ENCODE measurements at regions not wholly inside any gene's neighbourhood (a gene's known extent, or its start where the extent isn't known, plus 50 kb on each side); places are given as distances from the start of the nearest gene placed in this dataset.

DNA sequence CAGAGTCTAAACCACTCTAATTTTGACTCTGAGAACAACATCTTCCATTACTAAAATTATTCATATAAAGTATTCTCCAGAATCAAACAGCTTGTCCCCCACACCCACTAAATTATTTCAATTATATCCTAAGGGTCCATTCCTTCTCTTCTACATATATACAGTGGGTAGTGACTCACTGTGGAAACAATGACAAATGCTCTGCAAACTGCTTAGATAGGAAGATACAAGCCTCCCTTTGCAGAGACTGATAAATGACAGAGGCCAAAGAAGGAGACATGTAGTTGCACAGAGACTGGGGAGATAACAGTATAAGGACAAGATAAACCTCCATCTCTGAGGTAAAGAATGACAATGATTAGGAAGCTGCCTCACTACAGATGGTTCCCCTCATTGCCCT is 1087.4 kb downstream of the AGBL1 start (continued):
- TF ChIP-seq, protein P1, sequence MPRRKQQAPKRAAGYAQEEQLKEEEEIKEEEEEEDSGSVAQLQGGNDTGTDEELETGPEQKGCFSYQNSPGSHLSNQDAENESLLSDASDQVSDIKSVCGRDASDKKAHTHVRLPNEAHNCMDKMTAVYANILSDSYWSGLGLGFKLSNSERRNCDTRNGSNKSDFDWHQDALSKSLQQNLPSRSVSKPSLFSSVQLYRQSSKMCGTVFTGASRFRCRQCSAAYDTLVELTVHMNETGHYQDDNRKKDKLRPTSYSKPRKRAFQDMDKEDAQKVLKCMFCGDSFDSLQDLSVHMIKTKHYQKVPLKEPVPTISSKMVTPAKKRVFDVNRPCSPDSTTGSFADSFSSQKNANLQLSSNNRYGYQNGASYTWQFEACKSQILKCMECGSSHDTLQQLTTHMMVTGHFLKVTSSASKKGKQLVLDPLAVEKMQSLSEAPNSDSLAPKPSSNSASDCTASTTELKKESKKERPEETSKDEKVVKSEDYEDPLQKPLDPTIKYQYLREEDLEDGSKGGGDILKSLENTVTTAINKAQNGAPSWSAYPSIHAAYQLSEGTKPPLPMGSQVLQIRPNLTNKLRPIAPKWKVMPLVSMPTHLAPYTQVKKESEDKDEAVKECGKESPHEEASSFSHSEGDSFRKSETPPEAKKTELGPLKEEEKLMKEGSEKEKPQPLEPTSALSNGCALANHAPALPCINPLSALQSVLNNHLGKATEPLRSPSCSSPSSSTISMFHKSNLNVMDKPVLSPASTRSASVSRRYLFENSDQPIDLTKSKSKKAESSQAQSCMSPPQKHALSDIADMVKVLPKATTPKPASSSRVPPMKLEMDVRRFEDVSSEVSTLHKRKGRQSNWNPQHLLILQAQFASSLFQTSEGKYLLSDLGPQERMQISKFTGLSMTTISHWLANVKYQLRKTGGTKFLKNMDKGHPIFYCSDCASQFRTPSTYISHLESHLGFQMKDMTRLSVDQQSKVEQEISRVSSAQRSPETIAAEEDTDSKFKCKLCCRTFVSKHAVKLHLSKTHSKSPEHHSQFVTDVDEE (CRISPR knock-in tag; IDR thresholded peaks at IDR 0.05): no peak
- no peak for TF ChIP-seq ZNF8 (CRISPR knock-in tag; IDR thresholded peaks at IDR 0.05)
- TF ChIP-seq CSDC2 (CRISPR knock-in tag; IDR thresholded peaks at IDR 0.05): no peak
- no peak for TF ChIP-seq RARB (CRISPR knock-in tag; IDR thresholded peaks at IDR 0.05)
- TF ChIP-seq TOX (CRISPR knock-in tag; IDR thresholded peaks at IDR 0.05; ENCODE audit: borderline replicate concordance): no peak

DNA sequence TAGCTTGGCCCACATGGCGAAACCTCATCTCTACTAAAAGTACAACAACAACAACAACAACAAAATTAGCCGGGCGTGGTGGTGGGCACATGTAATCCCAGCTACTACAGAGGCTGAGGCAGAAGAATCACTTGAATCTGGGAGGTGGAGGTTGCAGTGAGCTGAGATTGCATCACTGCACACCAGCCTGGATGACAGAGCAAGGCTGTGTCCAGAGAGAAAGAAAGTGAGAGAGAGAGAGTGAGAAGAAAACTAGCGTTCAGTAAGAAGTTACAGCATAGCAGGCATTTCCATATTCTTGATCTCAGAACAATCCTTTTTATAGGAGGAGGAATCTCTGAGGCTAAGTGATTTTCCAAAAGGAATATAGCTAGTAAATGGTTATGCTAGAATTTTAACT is 1076.1 kb downstream of the AGBL1 start:
- ATAC-seq: no peak
- no peak for TF ChIP-seq SNAI2 (CRISPR knock-in tag; IDR thresholded peaks at IDR 0.05)
- no peak for TF ChIP-seq ZNF8 (CRISPR knock-in tag; IDR thresholded peaks at IDR 0.05)
- no peak for TF ChIP-seq ARNTL (CRISPR knock-in tag; IDR thresholded peaks at IDR 0.05; ENCODE audit: borderline replicate concordance, low read depth)
- TF ChIP-seq, protein P2, sequence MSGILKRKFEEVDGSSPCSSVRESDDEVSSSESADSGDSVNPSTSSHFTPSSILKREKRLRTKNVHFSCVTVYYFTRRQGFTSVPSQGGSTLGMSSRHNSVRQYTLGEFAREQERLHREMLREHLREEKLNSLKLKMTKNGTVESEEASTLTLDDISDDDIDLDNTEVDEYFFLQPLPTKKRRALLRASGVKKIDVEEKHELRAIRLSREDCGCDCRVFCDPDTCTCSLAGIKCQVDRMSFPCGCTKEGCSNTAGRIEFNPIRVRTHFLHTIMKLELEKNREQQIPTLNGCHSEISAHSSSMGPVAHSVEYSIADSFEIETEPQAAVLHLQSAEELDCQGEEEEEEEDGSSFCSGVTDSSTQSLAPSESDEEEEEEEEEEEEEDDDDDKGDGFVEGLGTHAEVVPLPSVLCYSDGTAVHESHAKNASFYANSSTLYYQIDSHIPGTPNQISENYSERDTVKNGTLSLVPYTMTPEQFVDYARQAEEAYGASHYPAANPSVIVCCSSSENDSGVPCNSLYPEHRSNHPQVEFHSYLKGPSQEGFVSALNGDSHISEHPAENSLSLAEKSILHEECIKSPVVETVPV (CRISPR knock-in tag; IDR thresholded peaks at IDR 0.05): no peak
- no peak for TF ChIP-seq ZNF70 (CRISPR knock-in tag; IDR thresholded peaks at IDR 0.05)
- TF ChIP-seq ZFP3 (CRISPR knock-in tag; IDR thresholded peaks at IDR 0.05): no peak
- no peak for TF ChIP-seq RARB (CRISPR knock-in tag; IDR thresholded peaks at IDR 0.05)
- TF ChIP-seq OSR1 (CRISPR knock-in tag; IDR thresholded peaks at IDR 0.05): no peak
- TF ChIP-seq, protein P3, sequence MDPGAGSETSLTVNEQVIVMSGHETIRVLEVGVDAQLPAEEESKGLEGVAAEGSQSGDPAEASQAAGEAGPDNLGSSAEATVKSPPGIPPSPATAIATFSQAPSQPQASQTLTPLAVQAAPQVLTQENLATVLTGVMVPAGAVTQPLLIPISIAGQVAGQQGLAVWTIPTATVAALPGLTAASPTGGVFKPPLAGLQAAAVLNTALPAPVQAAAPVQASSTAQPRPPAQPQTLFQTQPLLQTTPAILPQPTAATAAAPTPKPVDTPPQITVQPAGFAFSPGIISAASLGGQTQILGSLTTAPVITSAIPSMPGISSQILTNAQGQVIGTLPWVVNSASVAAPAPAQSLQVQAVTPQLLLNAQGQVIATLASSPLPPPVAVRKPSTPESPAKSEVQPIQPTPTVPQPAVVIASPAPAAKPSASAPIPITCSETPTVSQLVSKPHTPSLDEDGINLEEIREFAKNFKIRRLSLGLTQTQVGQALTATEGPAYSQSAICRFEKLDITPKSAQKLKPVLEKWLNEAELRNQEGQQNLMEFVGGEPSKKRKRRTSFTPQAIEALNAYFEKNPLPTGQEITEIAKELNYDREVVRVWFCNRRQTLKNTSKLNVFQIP (CRISPR knock-in tag; IDR thresholded peaks at IDR 0.05; ENCODE audit: borderline replicate concordance, low read depth): no peak
- no peak for TF ChIP-seq TOX (CRISPR knock-in tag; IDR thresholded peaks at IDR 0.05; ENCODE audit: borderline replicate concordance)
- no peak for TF ChIP-seq BACH2 (CRISPR knock-in tag; IDR thresholded peaks at IDR 0.05; ENCODE audit: borderline replicate concordance)
- no peak for TF ChIP-seq TCF4 (CRISPR knock-in tag; IDR thresholded peaks at IDR 0.05; ENCODE audit: borderline replicate concordance)
- no peak for TF ChIP-seq ZNF565 (CRISPR knock-in tag; conservative IDR thresholded peaks at IDR 0.05; ENCODE audit: low read depth)
- TF ChIP-seq, protein P4, sequence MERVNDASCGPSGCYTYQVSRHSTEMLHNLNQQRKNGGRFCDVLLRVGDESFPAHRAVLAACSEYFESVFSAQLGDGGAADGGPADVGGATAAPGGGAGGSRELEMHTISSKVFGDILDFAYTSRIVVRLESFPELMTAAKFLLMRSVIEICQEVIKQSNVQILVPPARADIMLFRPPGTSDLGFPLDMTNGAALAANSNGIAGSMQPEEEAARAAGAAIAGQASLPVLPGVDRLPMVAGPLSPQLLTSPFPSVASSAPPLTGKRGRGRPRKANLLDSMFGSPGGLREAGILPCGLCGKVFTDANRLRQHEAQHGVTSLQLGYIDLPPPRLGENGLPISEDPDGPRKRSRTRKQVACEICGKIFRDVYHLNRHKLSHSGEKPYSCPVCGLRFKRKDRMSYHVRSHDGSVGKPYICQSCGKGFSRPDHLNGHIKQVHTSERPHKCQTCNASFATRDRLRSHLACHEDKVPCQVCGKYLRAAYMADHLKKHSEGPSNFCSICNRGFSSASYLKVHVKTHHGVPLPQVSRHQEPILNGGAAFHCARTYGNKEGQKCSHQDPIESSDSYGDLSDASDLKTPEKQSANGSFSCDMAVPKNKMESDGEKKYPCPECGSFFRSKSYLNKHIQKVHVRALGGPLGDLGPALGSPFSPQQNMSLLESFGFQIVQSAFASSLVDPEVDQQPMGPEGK (CRISPR knock-in tag; IDR thresholded peaks at IDR 0.05; ENCODE audit: borderline replicate concordance): no peak
- TF ChIP-seq CSDC2 (CRISPR knock-in tag; IDR thresholded peaks at IDR 0.05): no peak
- no peak for TF ChIP-seq PPARA (CRISPR knock-in tag; IDR thresholded peaks at IDR 0.05; ENCODE audit: borderline replicate concordance)
- TF ChIP-seq, protein P5, sequence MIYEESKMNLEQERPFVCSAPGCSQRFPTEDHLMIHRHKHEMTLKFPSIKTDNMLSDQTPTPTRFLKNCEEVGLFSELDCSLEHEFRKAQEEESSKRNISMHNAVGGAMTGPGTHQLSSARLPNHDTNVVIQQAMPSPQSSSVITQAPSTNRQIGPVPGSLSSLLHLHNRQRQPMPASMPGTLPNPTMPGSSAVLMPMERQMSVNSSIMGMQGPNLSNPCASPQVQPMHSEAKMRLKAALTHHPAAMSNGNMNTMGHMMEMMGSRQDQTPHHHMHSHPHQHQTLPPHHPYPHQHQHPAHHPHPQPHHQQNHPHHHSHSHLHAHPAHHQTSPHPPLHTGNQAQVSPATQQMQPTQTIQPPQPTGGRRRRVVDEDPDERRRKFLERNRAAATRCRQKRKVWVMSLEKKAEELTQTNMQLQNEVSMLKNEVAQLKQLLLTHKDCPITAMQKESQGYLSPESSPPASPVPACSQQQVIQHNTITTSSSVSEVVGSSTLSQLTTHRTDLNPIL (CRISPR knock-in tag; IDR thresholded peaks at IDR 0.05; ENCODE audit: low read depth): no peak

DNA sequence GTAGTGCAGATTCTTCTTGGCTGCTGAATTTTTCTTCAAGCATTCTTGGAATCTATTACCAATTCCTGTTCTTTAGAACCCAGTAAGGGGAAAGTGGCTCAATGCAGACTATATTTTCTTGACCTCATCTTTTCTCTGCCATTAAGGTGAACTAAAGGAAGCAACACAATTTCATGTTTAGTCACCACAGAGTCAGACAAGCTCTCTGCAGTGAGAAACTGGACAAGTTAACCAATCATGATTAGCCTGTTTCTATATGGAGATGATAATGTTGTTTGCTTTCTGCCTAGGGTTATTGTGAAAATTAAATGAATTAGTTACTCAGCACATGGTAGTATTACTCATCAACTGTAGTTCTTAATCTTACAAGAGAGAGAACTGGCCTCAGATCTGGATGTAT is 1075.1 kb downstream of the AGBL1 start:
- TF ChIP-seq ESRRG (CRISPR knock-in tag; IDR thresholded peaks at IDR 0.05) (no peak), SNAI2 (CRISPR knock-in tag; IDR thresholded peaks at IDR 0.05) (no peak), OSR1 (CRISPR knock-in tag; IDR thresholded peaks at IDR 0.05) (no peak), ZNF8 (CRISPR knock-in tag; IDR thresholded peaks at IDR 0.05) (no peak), TOX (CRISPR knock-in tag; IDR thresholded peaks at IDR 0.05; ENCODE audit: borderline replicate concordance) (no peak), ZFP30 (CRISPR knock-in tag; IDR thresholded peaks at IDR 0.05) (no peak), GLIS3 (CRISPR knock-in tag; IDR thresholded peaks at IDR 0.05) (no peak), BACH2 (CRISPR knock-in tag; IDR thresholded peaks at IDR 0.05; ENCODE audit: borderline replicate concordance) (no peak), TCF4 (CRISPR knock-in tag; IDR thresholded peaks at IDR 0.05; ENCODE audit: borderline replicate concordance) (no peak)
- TF ChIP-seq, protein P4 (CRISPR knock-in tag; IDR thresholded peaks at IDR 0.05; ENCODE audit: borderline replicate concordance): no peak
- TF ChIP-seq, protein P2 (CRISPR knock-in tag; IDR thresholded peaks at IDR 0.05): no peak
- TF ChIP-seq, protein P5 (CRISPR knock-in tag; IDR thresholded peaks at IDR 0.05; ENCODE audit: low read depth): no peak
- ATAC-seq: no peak

Measured in SK-N-SH treated with all-trans-retinoic acid at 6 μM for 48 hours (cell line).